H1 (cell line): ENCODE measurements at regions not wholly inside any gene's neighbourhood (a gene's known extent, or its start where the extent isn't known, plus 50 kb on each side); places are given as distances from the start of the nearest gene placed in this dataset.
"Not testable (repeated sequence)": the region's sequence is repeated elsewhere in the genome, so short reads cannot be mapped to it uniquely, and the experiment has no call there.

ENCODE experiments used
- CEBPB ChIP-seq: IDR thresholded peaks from 2 replicates; pipeline ENCODE4 v1.6.1; 2012; ENCODE audit warnings: low read depth, low read length
- EP300 ChIP-seq, 2 experiments: IDR thresholded peaks; 1 replicate in 1 of 2; 2 replicates in 1 of 2; pipeline ENCODE4 v1.6.1; 2011 to 2012; ENCODE audit warnings: low read depth in 2 of 2, low read length in 2 of 2, mild to moderate bottlenecking in 2 of 2, borderline replicate concordance in 1 of 2, inconsistent platforms in 1 of 2, moderate library complexity in 1 of 2
- POLR2AphosphoS5 ChIP-seq: IDR thresholded peaks from 2 replicates; pipeline ENCODE4 v1.6.1; 2011; ENCODE audit warnings: low read depth, low read length
- TBP ChIP-seq: IDR thresholded peaks from 2 replicates; pipeline ENCODE4 v1.6.1; 2011; ENCODE audit warnings: low read depth, low read length, improper control_type of control experiment
- TCF12 ChIP-seq: IDR thresholded peaks from 2 replicates; pipeline ENCODE4 v1.6.1; 2011; ENCODE audit warnings: low read depth, mild to moderate bottlenecking, low read length
- YY1 ChIP-seq: IDR thresholded peaks from 2 replicates; pipeline ENCODE4 v1.6.1; 2011; ENCODE audit warnings: low read depth, mild to moderate bottlenecking, low read length
- TF ChIP-seq, protein P1 (sequence below), 3 experiments: IDR thresholded peaks; 1 replicate in 2 of 3; 2 replicates in 1 of 3; pipeline versions ENCODE4 v1.5.1 to v1.6.1; 2011; ENCODE audit warnings: low read length in 3 of 3, mild to moderate bottlenecking in 3 of 3, inconsistent platforms in 2 of 3, low read depth in 1 of 3, moderate library complexity in 1 of 3; ENCODE audit not compliant: insufficient read depth in 1 of 3; ENCODE audit errors: control extremely low read depth in 1 of 3

DNA sequence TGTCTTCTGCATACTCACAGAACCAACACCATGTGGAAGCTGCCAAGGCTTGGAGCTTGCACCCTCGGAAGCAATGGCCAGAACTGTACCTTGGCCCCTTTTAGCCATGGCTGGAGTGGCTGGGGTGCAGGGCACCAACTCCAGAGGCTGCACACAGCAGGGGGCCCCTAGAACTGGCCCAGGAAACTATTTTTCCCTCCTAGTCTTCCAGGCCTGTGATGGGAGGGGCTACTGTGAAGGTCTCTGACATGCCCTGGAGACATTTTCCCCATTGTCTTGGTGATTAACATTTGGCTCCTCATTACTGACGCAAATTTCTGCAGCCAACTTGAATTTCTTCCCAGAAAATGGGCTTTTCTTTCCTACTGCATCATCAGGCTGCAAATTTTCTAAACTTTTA is 248.6 kb upstream of the RHOBTB1 start:
- TF ChIP-seq TBP; CEBPB; YY1; EP300 (IDR thresholded peaks at IDR 0.05; ENCODE audit: borderline replicate concordance in 1 of 2, low read depth in 2 of 2, low read length in 2 of 2); POLR2AphosphoS5; TCF12: not testable (repeated sequence)
- TF ChIP-seq, protein P1, sequence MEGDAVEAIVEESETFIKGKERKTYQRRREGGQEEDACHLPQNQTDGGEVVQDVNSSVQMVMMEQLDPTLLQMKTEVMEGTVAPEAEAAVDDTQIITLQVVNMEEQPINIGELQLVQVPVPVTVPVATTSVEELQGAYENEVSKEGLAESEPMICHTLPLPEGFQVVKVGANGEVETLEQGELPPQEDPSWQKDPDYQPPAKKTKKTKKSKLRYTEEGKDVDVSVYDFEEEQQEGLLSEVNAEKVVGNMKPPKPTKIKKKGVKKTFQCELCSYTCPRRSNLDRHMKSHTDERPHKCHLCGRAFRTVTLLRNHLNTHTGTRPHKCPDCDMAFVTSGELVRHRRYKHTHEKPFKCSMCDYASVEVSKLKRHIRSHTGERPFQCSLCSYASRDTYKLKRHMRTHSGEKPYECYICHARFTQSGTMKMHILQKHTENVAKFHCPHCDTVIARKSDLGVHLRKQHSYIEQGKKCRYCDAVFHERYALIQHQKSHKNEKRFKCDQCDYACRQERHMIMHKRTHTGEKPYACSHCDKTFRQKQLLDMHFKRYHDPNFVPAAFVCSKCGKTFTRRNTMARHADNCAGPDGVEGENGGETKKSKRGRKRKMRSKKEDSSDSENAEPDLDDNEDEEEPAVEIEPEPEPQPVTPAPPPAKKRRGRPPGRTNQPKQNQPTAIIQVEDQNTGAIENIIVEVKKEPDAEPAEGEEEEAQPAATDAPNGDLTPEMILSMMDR (IDR thresholded peaks at IDR 0.05; ENCODE audit: control extremely low read depth in 1 of 3, insufficient read depth in 1 of 3, low read depth in 1 of 3, low read length in 3 of 3), result not testable (repeated sequence)
